ENCODE measurements at regions not wholly inside any gene's neighbourhood (a gene's known extent, or its start where the extent isn't known, plus 50 kb on each side); places are given as distances from the start of the nearest gene placed in this dataset.

- TF ChIP-seq EZH2 (IDR thresholded peaks at IDR 0.05; ENCODE audit: borderline replicate concordance, insufficient read depth, low read depth, low read length, poor library complexity, severe bottlenecking) (no peak), CTCF (IDR thresholded peaks at IDR 0.05) (no peak)
These were observed 281.0 kb downstream of the RAB28 start for GRCh38 chr4:13203101-13203500.

Measured in B cell (primary cell).